ENCODE measurements at regions not wholly inside any gene's neighbourhood (a gene's known extent, or its start where the extent isn't known, plus 50 kb on each side); places are given as distances from the start of the nearest gene placed in this dataset.

DNA sequence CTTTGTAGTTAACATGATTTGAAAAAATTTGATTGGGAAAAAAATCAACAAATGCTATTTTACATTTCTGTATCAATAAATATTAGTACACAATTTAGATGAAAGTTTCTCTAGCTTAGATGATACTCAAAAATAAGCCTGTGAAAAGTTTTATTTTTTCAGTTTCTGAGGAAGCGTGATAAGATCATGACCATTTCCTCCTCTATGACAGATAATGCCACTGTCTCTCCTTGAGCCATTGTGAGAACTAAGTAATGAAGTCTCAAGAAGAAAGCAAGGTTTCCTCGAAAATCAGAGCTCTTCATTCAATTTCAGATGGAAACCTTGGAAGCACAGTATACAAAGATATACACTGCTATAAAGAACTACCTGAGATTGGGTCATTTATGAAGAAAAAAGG is 395.0 kb downstream of the HDGFL1 start:
- H3K9ac ChIP-seq (replicated peaks; ENCODE audit: extremely low read depth, insufficient read depth, low read length) = no peak overlapping the region
- H3K9me3 ChIP-seq (replicated peaks; ENCODE audit: control insufficient read depth, insufficient read depth, low read length) = no peaks in the 10 kb centered on the region
- no peaks in the 10 kb centered on the region for H3K79me2 ChIP-seq (ENCODE audit: control insufficient read depth, insufficient read depth, low read length)
- intact Hi-C loops (cut with micrococcal nuclease) (no loop called here), dilution Hi-C loops (cut with MboI; ENCODE audit: extremely low pct_ligation_motif_present, low sequenced_read_pairs) (no loop called here)
- no peaks in the 10 kb centered on the region for H3K36me3 ChIP-seq (ENCODE audit: control insufficient read depth in 2 of 2, extremely low read depth in 1 of 2, insufficient read depth in 2 of 2, low read length in 2 of 2)
- no peaks in the 10 kb centered on the region for H4K20me1 ChIP-seq (replicated peaks; ENCODE audit: control insufficient read depth, extremely low read depth, insufficient read depth, low read length)
- no peaks in the 10 kb centered on the region for H3K4me1 ChIP-seq (ENCODE audit: control insufficient read depth, extremely low read depth, insufficient read depth, low read length)
- POLR2A ChIA-PET = no interaction called here
- H3K9me1 ChIP-seq (replicated peaks; ENCODE audit: control insufficient read depth, extremely low read depth, insufficient read depth, low read length) = no peaks in the 10 kb centered on the region
- H3K27ac ChIP-seq (ENCODE audit: insufficient read depth, low read depth, low read length) = no peak overlapping the region
- CTCF ChIA-PET = interaction anchor here (1.5 kb wide), 1 partner anchor 13 kb away, joined by 3 read pairs; no protein-coding TSS in a partner anchor
- H2AFZ ChIP-seq (ENCODE audit: low read depth, low read length) = no peak overlapping the region
- H3K4me2 ChIP-seq (ENCODE audit: insufficient read depth, low read length) = no peak overlapping the region
- TF ChIP-seq MYC (IDR thresholded peaks at IDR 0.05; ENCODE audit: low read depth, low read length) (no peak), FOS (IDR thresholded peaks at IDR 0.05; ENCODE audit: borderline replicate concordance, insufficient read depth, low read length) (no peak), JUN (IDR thresholded peaks at IDR 0.05; ENCODE audit: borderline replicate concordance, insufficient read depth, insufficient read length, low read depth) (no peak), POLR2AphosphoS5 (IDR thresholded peaks at IDR 0.05; ENCODE audit: insufficient read depth, low read depth, low read length) (no peak), EZH2 (IDR thresholded peaks at IDR 0.05; ENCODE audit: borderline replicate concordance, low read depth, low read length, severe bottlenecking) (no peak), POLR2A (IDR thresholded peaks at IDR 0.05; ENCODE audit: low read depth, low read length) (no peak), GATA2 (IDR thresholded peaks at IDR 0.05; ENCODE audit: insufficient read depth, insufficient read length, low read depth, low read length) (no peak)
- TF ChIP-seq, protein P1, sequence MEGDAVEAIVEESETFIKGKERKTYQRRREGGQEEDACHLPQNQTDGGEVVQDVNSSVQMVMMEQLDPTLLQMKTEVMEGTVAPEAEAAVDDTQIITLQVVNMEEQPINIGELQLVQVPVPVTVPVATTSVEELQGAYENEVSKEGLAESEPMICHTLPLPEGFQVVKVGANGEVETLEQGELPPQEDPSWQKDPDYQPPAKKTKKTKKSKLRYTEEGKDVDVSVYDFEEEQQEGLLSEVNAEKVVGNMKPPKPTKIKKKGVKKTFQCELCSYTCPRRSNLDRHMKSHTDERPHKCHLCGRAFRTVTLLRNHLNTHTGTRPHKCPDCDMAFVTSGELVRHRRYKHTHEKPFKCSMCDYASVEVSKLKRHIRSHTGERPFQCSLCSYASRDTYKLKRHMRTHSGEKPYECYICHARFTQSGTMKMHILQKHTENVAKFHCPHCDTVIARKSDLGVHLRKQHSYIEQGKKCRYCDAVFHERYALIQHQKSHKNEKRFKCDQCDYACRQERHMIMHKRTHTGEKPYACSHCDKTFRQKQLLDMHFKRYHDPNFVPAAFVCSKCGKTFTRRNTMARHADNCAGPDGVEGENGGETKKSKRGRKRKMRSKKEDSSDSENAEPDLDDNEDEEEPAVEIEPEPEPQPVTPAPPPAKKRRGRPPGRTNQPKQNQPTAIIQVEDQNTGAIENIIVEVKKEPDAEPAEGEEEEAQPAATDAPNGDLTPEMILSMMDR (IDR thresholded peaks at IDR 0.05; ENCODE audit: extremely low read depth in 1 of 2, insufficient read depth in 1 of 2, low read depth in 1 of 2, low read length in 2 of 2) = no peak
- TF ChIP-seq, protein P2, sequence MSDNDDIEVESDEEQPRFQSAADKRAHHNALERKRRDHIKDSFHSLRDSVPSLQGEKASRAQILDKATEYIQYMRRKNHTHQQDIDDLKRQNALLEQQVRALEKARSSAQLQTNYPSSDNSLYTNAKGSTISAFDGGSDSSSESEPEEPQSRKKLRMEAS (IDR thresholded peaks at IDR 0.05; ENCODE audit: insufficient read depth, insufficient read length) = no peak
- H3K4me3 ChIP-seq (replicated peaks in 1 of 3; ENCODE audit: insufficient read depth in 1 of 3, low read depth in 1 of 3, low read length in 3 of 3) = no peak overlapping the region
- no peak for DNase-seq (ENCODE audit: low read depth, low spot score)
- H3K27me3 ChIP-seq (ENCODE audit: control insufficient read depth in 2 of 2, insufficient read depth in 2 of 2, low read length in 2 of 2) = no peaks in the 10 kb centered on the region
- no TSS peak for BruUV-seq (replicated peaks)
- FAIRE-seq = no peak
